ENCODE measurements at regions not wholly inside any gene's neighbourhood (a gene's known extent, or its start where the extent isn't known, plus 50 kb on each side); places are given as distances from the start of the nearest gene placed in this dataset.
A peak's percentile ranks its signal among the peaks of the same experiment; 100 is the strongest.
"Not testable (repeated sequence)": the region's sequence is repeated elsewhere in the genome, so short reads cannot be mapped to it uniquely, and the experiment has no call there.

- no peak for DNase-seq (ENCODE audit: low read depth)
These were observed 107.5 kb upstream of the NCOR2 start for GRCh38 chr12:124674937-124675336.

DNA sequence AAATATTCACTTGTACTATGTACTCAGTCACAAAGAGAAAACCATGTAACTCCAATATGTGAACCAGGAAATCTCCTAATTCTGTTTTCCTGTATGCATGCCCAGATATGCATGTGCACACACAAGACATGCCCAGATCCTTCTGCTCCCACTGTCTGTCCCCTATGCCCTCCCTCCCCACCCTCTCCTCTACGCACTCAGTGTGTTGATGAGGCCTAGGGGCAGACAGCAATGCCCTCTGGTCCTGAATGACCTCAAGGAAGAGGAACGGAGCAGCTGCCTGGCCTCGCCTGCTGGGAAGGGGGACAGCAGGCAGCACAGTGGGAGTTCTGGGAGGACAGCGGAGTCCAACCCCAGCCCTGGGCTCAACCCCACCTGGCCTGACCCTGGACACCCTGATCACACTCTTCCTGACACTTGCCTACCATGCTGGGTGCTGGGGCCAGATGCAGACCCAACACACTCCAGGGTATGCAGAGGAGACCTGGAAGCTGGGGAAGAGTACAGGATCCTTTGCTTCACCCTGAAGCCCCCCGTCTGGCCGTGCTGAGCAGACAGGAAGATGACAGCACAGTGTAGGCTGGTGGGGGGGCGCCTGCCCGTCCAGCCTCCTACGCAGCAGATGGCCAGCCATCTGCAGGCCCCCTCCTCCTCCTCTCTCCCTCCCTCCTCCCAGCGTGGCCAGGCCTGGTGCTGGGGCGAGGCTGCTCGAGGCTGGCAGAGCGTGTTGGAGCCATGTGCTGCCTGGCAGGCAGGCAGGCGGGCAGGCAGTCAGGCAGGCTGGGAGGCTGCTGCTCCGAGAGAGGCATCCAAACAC lies 106.6 kb upstream of the NCOR2 start:
- no peak for DNase-seq (ENCODE audit: low read depth)

DNA sequence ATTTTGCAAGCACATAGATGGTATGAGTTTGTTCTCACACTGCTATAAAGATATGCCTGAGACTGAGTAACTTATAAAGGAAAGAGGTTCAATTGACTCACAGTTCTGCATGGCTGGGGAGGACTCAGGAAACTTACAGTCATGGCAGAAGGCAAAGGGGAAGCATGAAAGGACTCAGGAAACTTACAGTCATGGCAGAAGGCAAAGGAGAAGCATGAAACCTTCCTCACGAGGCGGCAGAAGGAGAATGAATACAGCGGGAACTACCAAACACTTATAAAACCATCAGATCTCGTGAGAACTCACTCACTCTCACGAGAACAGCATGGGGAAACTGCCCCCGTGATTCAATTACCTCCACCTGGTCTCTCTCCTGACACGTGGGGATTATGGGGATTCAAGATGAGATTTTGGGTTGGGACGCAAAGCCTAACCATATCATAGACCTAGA lies 101.9 kb upstream of the NCOR2 start:
- DNase-seq (ENCODE audit: low read depth), result not testable (repeated sequence)

DNA sequence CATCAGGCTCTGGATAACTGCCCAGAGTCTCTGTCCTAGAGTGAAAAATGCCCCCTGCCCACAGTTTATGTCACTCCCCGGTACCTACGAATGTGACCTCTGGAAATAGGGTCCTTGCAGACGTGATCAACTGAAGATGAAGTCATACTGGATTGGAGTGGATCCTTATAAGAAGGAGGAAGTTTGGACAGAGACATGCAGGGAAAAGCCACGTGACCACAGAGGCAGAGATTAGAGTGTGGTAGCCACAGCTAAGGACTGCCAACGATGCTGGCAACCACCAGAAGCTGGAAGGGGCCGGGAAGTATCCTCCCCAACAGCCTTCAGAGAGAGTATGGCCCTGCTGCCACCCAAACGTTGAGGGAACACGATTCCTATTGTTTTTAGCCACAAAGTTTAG lies 101.2 kb upstream of the NCOR2 start:
- DNase-seq (ENCODE audit: low read depth), result no peak

DNA sequence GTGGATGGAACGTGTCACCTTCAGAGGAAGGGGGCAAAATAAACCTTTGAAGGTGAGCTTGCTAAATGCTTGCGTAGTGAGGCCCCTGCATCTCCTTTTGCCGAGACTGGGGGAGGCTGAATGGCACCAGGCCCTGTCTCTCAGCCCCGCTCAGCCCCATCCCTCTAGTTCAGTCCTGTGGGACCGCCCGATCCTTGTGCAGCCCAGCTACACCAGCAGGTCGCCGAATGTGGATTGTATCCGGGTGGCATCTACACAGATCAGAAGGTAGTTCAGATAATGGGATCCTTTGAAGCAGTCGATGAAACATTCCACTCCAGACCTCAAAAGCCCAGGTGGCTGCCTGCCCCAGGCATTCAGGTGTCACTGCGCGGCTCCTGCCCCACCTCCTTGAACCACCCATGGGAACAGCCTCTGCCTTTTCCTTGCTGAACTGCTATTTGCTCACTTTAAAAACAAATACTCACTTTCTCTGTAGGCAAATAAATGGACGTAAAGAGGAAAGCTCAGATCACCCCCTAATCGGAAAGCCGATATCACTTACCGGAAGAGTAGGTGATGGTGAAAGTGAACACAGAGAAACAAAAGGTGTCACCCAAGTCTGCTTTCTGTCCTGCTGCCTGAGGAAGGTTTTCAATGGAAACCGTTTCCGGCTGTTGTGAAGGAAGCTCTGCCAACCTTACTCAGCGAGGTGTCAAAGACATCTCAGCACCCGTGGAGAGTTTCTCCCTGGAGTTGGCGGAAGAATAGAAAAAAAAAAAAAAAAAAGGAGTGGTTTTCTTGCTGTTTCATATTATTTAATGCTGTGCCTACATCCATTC lies 100.3 kb upstream of the NCOR2 start:
- DNase-seq (ENCODE audit: low read depth), result no peak

DNA sequence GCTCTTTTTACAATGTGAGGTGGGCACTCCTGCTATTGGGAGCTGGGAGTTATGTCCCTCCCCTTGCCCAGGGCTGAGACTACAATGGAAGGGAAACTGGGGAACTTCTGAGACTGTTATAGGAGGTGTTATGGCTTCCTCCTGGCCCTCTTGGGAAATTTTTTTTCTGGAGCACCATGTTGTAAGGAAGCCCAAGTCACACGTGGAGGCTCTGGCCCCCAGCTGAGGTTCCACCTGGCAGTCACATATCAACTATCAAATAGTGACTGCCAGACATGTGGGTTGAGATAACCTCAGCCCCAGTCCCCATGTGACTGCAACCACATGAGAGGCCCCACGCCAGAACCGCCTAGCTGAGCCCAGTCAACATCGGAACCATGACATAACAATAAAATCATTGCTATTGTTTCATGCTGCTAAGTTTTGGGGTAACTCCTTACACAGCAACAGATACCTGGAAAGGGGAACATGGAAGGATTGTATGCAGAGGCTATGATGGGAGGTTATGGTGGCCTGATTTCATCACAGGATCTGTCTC lies 99.4 kb upstream of the NCOR2 start:
- DNase-seq (ENCODE audit: low read depth), result no peak

DNA sequence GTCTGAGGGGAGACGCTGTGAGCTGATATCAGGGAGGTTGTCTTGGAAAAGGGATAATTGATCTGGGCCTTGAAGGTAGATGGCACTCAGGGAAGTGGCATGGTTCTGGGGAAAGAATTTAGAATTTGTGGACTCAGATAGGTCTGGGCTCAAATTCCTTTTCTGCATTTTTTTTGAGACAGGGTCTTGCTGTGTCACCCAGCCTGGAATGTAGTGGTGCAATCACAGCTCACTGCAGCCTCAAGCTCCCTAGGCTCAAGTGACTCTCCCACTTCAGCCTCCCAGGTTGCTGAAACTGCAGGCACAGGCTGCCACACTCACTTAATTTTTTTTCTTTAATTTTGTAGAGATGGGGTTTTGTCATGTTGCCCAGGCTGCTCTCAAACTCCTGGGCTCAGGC lies 98.1 kb upstream of the NCOR2 start:
- DNase-seq (ENCODE audit: low read depth), result no peak

DNA sequence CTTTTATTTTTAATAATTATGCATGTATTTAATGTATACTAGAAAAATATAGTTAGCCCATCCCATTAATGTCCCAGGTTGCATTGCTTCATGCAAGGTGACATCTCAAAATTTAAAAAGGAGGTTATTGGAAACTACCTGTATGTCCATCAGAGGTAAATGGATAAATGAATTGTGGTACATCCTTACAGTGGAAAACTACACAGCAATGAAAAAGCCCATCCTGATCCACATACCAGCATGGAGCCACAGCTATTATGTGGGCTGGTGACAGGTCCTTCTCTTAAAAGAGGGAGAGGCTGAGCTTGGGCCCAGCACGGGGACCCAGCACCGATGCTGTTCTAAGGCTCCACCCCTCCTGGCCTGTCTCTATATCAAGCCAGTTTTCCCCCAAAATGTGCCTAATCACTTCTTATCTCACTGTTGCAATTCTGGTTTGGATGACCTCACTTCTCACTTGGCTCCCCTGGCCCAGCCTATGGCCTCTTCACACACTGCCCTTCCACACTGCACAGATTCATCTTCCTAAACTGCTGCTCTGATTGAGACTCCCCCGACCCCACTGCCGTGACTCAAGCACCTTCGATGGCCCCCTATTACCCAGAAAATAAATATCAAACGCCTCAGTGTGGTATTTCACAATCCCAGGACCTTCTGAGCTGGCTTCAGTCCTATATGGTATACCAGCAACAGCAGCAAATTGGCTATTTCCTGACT lies 97.1 kb upstream of the NCOR2 start:
- no peak for DNase-seq (ENCODE audit: low read depth)

DNA sequence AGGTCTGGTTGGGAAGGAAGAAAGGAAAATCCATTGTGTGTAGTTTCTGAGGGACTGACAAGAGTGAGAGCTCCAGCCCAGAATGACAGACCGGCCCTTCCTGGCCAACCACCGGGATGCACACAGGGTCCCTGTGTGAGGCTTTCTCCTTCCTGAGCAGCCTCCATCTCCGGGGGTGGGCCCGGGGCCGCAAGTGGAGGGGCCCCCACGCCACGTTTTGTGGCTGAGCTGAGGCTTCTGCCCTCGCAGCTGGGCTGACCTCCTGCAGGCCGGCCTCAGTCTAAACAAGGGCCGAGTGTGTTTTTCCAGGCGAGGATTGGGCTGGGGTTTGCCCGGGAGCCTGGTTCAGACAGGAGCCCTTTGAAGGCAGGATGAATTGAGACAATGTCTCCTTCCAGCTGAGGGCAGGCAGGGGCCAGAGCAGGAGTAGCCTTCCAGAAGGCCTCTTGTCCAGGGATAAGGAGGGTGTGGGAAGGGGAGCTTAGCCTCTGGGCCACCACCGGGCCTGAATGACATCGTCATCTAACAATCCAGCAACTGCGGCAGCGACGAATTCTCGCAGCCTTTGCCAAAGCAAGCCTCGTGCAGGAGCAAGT lies 96.5 kb upstream of the NCOR2 start:
- no peak for DNase-seq (ENCODE audit: low read depth)

GRCh38 chr12:124663206-124663605 lies 95.8 kb upstream of the NCOR2 start:
- DNase-seq (ENCODE audit: low read depth), result no peak

GRCh38 chr12:124661341-124661740 lies 93.9 kb upstream of the NCOR2 start:
- no peak for DNase-seq (ENCODE audit: low read depth)

GRCh38 chr12:124660851-124661250 lies 93.4 kb upstream of the NCOR2 start:
- DNase-seq (ENCODE audit: low read depth), result no peak

DNA sequence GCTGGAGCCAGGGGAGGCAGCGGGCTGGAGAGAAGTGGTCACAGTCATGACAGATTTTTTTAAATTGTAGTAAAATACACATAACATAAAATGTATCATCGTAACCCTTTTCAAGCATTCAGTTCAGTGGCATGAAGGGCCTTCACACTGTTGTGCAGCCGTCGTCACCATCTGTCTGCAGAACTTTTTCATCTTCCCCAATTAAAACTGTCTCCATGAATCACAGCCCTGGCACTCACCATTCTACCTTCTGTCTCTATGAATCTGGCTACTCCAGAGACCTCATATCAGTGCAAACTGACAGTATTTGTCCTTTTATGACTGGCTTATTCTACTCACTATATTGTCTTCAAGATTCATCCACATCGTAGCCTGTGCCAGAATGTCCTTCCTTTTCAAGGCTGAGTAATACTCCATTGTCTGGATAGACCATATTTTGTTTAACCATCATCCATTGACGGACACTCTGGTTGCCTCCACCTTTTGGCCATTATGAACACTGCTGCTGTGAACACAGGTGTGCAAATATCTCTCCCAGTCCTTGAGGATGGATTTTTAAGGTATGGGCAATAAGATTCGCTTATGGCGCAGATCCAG lies 91.5 kb upstream of the NCOR2 start:
- no peak for DNase-seq (ENCODE audit: low read depth)

GRCh38 chr12:124658302-124658701 lies 90.9 kb upstream of the NCOR2 start:
- DNase-seq (ENCODE audit: low read depth), result no peak

- no peak for DNase-seq (ENCODE audit: low read depth)
These were observed 89.6 kb upstream of the NCOR2 start for GRCh38 chr12:124656947-124657434.

GRCh38 chr12:124655698-124656516 lies 88.5 kb upstream of the NCOR2 start:
- peak; percentile 62 for DNase-seq (ENCODE audit: low read depth)

DNA sequence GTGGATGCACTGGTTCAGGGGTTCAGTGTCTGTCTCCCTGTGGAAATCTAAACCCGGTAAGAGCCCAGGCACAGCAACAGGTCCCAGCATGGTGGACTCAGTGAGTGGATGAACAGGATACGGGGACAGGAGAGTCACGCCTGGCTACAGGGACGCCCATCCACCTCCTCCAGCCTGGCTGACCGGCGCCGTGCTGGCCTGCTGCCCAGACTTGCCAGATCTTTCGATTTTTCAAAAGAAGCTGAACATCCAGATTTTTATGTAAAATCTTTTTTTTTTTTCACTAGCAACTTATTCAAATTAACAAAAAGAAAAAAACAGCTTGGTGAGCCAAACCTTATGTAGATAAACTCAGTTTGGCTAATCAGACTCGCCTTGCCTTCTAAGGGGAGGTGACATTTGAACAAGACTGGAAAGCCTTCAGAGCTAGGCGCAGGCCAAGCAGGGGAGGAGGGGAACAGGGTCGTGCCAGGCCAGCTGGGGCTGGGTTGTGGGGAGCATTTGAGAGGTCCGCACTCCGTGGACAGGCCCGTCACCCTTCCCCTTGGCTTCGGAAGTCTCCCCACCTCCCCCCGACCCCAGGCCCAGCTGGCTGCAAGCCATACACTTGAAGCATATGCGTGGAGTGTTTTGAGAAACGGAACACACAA lies 87.8 kb upstream of the NCOR2 start:
- no peak for DNase-seq (ENCODE audit: low read depth)

GRCh38 chr12:124654666-124655047 lies 87.2 kb upstream of the NCOR2 start:
- no peak for DNase-seq (ENCODE audit: low read depth)

GRCh38 chr12:124653169-124653931 lies 85.9 kb upstream of the NCOR2 start:
- no peak for DNase-seq (ENCODE audit: low read depth)
